ENCODE measurements at regions not wholly inside any gene's neighbourhood (a gene's known extent, or its start where the extent isn't known, plus 50 kb on each side); places are given as distances from the start of the nearest gene placed in this dataset.
"Not testable (repeated sequence)": the region's sequence is repeated elsewhere in the genome, so short reads cannot be mapped to it uniquely, and the experiment has no call there.

GRCh38 chr13:88717946-88718345 is 1046.8 kb downstream of the SLITRK5 start:
- no peak for DNase-seq (ENCODE audit: low read depth)

GRCh38 chr13:88718781-88719180 is 1047.6 kb downstream of the SLITRK5 start:
- no peak for DNase-seq (ENCODE audit: low read depth)

GRCh38 chr13:88726075-88726474 is 1054.9 kb downstream of the SLITRK5 start:
- DNase-seq (ENCODE audit: low read depth): no peak

GRCh38 chr13:88727236-88727635 is 1056.1 kb downstream of the SLITRK5 start:
- not testable (repeated sequence) for DNase-seq (ENCODE audit: low read depth)

GRCh38 chr13:88729605-88730004 is 1058.4 kb downstream of the SLITRK5 start:
- no peak for DNase-seq (ENCODE audit: low read depth)

GRCh38 chr13:88736026-88736425 is 1064.9 kb downstream of the SLITRK5 start:
- no peak for DNase-seq (ENCODE audit: low read depth)

GRCh38 chr13:88739195-88739594 is 1068.0 kb downstream of the SLITRK5 start:
- DNase-seq (ENCODE audit: low read depth): no peak

GRCh38 chr13:88744289-88744688 is 1073.1 kb downstream of the SLITRK5 start:
- DNase-seq (ENCODE audit: low read depth): no peak

GRCh38 chr13:88745011-88745410 is 1073.8 kb downstream of the SLITRK5 start:
- no peak for DNase-seq (ENCODE audit: low read depth)

GRCh38 chr13:88752041-88752440 is 1080.9 kb downstream of the SLITRK5 start:
- DNase-seq (ENCODE audit: low read depth): no peak

- no peak for DNase-seq (ENCODE audit: low read depth)
Measured at GRCh38 chr13:88754141-88754540, 1083.0 kb downstream of the SLITRK5 start.

GRCh38 chr13:88761145-88761544 is 1090.0 kb downstream of the SLITRK5 start:
- DNase-seq (ENCODE audit: low read depth): no peak

GRCh38 chr13:88764103-88764502 is 1092.9 kb downstream of the SLITRK5 start:
- no peak for DNase-seq (ENCODE audit: low read depth)

GRCh38 chr13:88800505-88800904 is 1129.3 kb downstream of the SLITRK5 start:
- no peak for DNase-seq (ENCODE audit: low read depth)

- no peak for DNase-seq (ENCODE audit: low read depth)
Measured at GRCh38 chr13:88801361-88801760, 1130.2 kb downstream of the SLITRK5 start.

GRCh38 chr13:88802886-88803285 is 1131.7 kb downstream of the SLITRK5 start:
- no peak for DNase-seq (ENCODE audit: low read depth)

- DNase-seq (ENCODE audit: low read depth): no peak
Measured at GRCh38 chr13:88806438-88806837, 1135.3 kb downstream of the SLITRK5 start.

- DNase-seq (ENCODE audit: low read depth): no peak
Measured at GRCh38 chr13:88817560-88817959, 1146.4 kb downstream of the SLITRK5 start.

- DNase-seq (ENCODE audit: low read depth): no peak
Measured at GRCh38 chr13:88823114-88823513, 1151.9 kb downstream of the SLITRK5 start.

- no peak for DNase-seq (ENCODE audit: low read depth)
Measured at GRCh38 chr13:88824218-88824617, 1153.0 kb downstream of the SLITRK5 start.

GRCh38 chr13:88840085-88840484 is 1168.9 kb downstream of the SLITRK5 start:
- DNase-seq (ENCODE audit: low read depth): no peak

- not testable (repeated sequence) for DNase-seq (ENCODE audit: low read depth)
Measured at GRCh38 chr13:88852293-88852692, 1181.1 kb downstream of the SLITRK5 start.

- no peak for DNase-seq (ENCODE audit: low read depth)
Measured at GRCh38 chr13:88857256-88857655, 1186.1 kb downstream of the SLITRK5 start.

- no peak for DNase-seq (ENCODE audit: low read depth)
Measured at GRCh38 chr13:88862095-88862620, 1191.0 kb downstream of the SLITRK5 start.

GRCh38 chr13:88863116-88863515 is 1191.9 kb downstream of the SLITRK5 start:
- DNase-seq (ENCODE audit: low read depth): no peak

Measured in stimulated activated CD4-positive, alpha-beta T cell treated with anti-CD3 and anti-CD28 coated beads, Interleukin-2, amount 100 ng/mL, for 4 hours (primary cell).